Head of caudate nucleus (tissue), 42 donors: ENCODE measurements at regions not wholly inside any gene's neighbourhood (a gene's known extent, or its start where the extent isn't known, plus 50 kb on each side); places are given as distances from the start of the nearest gene placed in this dataset.

Experiments used
- DNase-seq, 42 donors: peaks; one replicate each; pipeline versions ENCODE4 v3.0.0 to v3.0.0-alpha.2; 2020 to 2021; ENCODE audit warnings: mixed read lengths in 7 of 42
- intact Hi-C: fragments of 100-400 bp; cut with DNase I; formaldehyde crosslinking; loops from one replicate; pipeline ENCODE4 v1.15.0; 2022

GRCh38 chr2:188892636-188893035, 81.5 kb upstream of the COL3A1 start:
- no peak for DNase-seq
- intact Hi-C loops, result no loop called here

GRCh38 chr2:188893972-188894371, 80.2 kb upstream of the COL3A1 start:
- no peak for DNase-seq
- intact Hi-C loops, result no loop called here

- no peak for DNase-seq
- intact Hi-C loops, result no loop called here
Observed at GRCh38 chr2:188894979-188895378, 79.2 kb upstream of the COL3A1 start.

- intact Hi-C loops, result no loop called here
- no peak for DNase-seq
Observed at GRCh38 chr2:188897096-188897495, 77.1 kb upstream of the COL3A1 start.

- intact Hi-C loops, result no loop called here
- DNase-seq, result no peak
Observed at GRCh38 chr2:188898261-188898660, 75.9 kb upstream of the COL3A1 start.

GRCh38 chr2:188902901-188903491, 71.2 kb upstream of the COL3A1 start:
- intact Hi-C loops, result no loop called here
- no peak for DNase-seq

GRCh38 chr2:188903740-188904139, 70.4 kb upstream of the COL3A1 start:
- intact Hi-C loops, result no loop called here
- no peak for DNase-seq

GRCh38 chr2:188909036-188909435, 65.1 kb upstream of the COL3A1 start:
- no peak for DNase-seq
- intact Hi-C loops, result no loop called here

GRCh38 chr2:188916736-188917135, 57.4 kb upstream of the COL3A1 start:
- intact Hi-C loops, result no loop called here
- no peak for DNase-seq

GRCh38 chr2:188917632-188918031, 56.5 kb upstream of the COL3A1 start:
- DNase-seq, result no peak
- intact Hi-C loops, result no loop called here

GRCh38 chr2:188919824-188920223, 54.3 kb upstream of the COL3A1 start:
- intact Hi-C loops, result no loop called here
- no peak for DNase-seq

- no peak for DNase-seq
- intact Hi-C loops, result no loop called here
Observed at GRCh38 chr2:188922191-188922590, 52.0 kb upstream of the COL3A1 start.
